HepG2 (cell line): ENCODE measurements at regions not wholly inside any gene's neighbourhood (a gene's known extent, or its start where the extent isn't known, plus 50 kb on each side); places are given as distances from the start of the nearest gene placed in this dataset.

Experiments used
- ATAC-seq: fragments of 200-7000 bp; cut with Tn5 transposase; 3 replicates; pipeline ENCODE4 v1.9.1; 2020; ENCODE audit warnings: mild to moderate bottlenecking, moderate library complexity
- BruUV-seq: library from RNA; stranded (reverse); fragments of 400-500 nt; replicated peaks from 2 replicates; lab custom pipeline; 2021; lab: Mats Ljungman, UMichigan
- CTCF ChIA-PET: fragments of 300-600 bp; formaldehyde crosslinking; extraction: SDS; loops from one replicate; lab custom pipeline; 2021; ENCODE audit warnings: low total read pairs, inconsistent platforms, low intra/inter-chr PET ratio; lab: Yijun Ruan, JAX
- POLR2A ChIA-PET: fragments of 350-600 bp; sonication (Branson Sonifier 250); formaldehyde crosslinking; loops from one replicate; lab custom pipeline; 2020; ENCODE audit warnings: antibody characterized with exemption, inconsistent platforms; lab: Yijun Ruan, JAX
- DNase-seq: peaks from one replicate; pipeline ENCODE4 v3.0.0-alpha.2; 2015; ENCODE audit warnings: low spot score
- FAIRE-seq: peaks from 3 replicates; lab custom pipeline; 2011; peaks lifted over from hg19 to GRCh38; lab: Jason Lieb, UNC
- H2AFZ ChIP-seq: one replicate; pipeline ENCODE4 v1.6.1; 2011; ENCODE audit warnings: low read length, inconsistent platforms
- H3K27ac ChIP-seq: fragments of 300-600 bp; 3 replicates; pipeline ENCODE4 v1.8.0; 2011; ENCODE audit warnings: mixed run types, mild to moderate bottlenecking, mixed read lengths, low read length, inconsistent platforms; ENCODE audit not compliant: insufficient read depth; ENCODE audit errors: extremely low read length
- H3K27me3 ChIP-seq, 2 experiments: fragments of 200-600 bp in 1 of 2; 2 replicates in 1 of 2; 3 replicates in 1 of 2; pipeline versions ENCODE4 v1.6.0 to v1.8.0; 2011; ENCODE audit warnings: low read length in 2 of 2, mild to moderate bottlenecking in 2 of 2, moderate library complexity in 2 of 2, inconsistent platforms in 1 of 2; ENCODE audit not compliant: insufficient read depth in 2 of 2, control insufficient read depth in 1 of 2
- H3K36me3 ChIP-seq, 2 experiments: fragments of 200-600 bp in 1 of 2; replicated peaks in 1 of 2; 2 replicates in 1 of 2; 3 replicates in 1 of 2; pipeline versions ENCODE4 v1.5.1 to v1.8.0; 2011; ENCODE audit warnings: low read length in 2 of 2, inconsistent platforms in 1 of 2; ENCODE audit not compliant: insufficient read depth in 2 of 2, control insufficient read depth in 1 of 2
- H3K4me1 ChIP-seq: 2 replicates; pipeline ENCODE4 v1.5.1; 2012; ENCODE audit warnings: low read length, inconsistent platforms; ENCODE audit not compliant: insufficient read depth
- H3K4me2 ChIP-seq: 2 replicates; pipeline ENCODE4 v1.6.0; 2011; ENCODE audit warnings: low read depth, low read length, inconsistent platforms
- H3K4me3 ChIP-seq, 3 experiments: fragments of 200-600 bp in 1 of 3; sonication (generic), shearing (Covaris generic) in 1 of 3; replicated peaks in 1 of 3; 2 replicates each; pipeline ENCODE4 v1.5.1; 2011 to 2016; ENCODE audit warnings: low read length in 3 of 3, inconsistent platforms in 2 of 3, low read depth in 2 of 3, mild to moderate bottlenecking in 2 of 3, control low read depth in 1 of 3, mixed read lengths in 1 of 3; ENCODE audit not compliant: insufficient read depth in 1 of 3
- H3K79me2 ChIP-seq: one replicate; pipeline ENCODE4 v1.6.1; 2011; ENCODE audit warnings: low read length, inconsistent platforms; ENCODE audit not compliant: insufficient read depth
- H3K9ac ChIP-seq: 2 replicates; pipeline ENCODE4 v1.6.0; 2011; ENCODE audit warnings: mild to moderate bottlenecking, low read depth, low read length, inconsistent platforms; ENCODE audit not compliant: insufficient read depth
- H3K9me3 ChIP-seq: 2 replicates; pipeline ENCODE4 v1.5.1; 2012; ENCODE audit warnings: mild to moderate bottlenecking, low read length
- H4K20me1 ChIP-seq: 2 replicates; pipeline ENCODE4 v1.6.0; 2011; ENCODE audit warnings: inconsistent platforms, mild to moderate bottlenecking, low read length, moderate library complexity; ENCODE audit not compliant: insufficient read depth
- ATF3 ChIP-seq: sonication (generic); formaldehyde crosslinking; IDR thresholded peaks from 2 replicates; pipeline ENCODE4 v1.4.0; 2020; ENCODE audit warnings: missing genetic modification reagents
- DBP ChIP-seq: sonication (generic); formaldehyde crosslinking; IDR thresholded peaks from 2 replicates; pipeline ENCODE4 v1.4.0; 2020; ENCODE audit warnings: missing genetic modification reagents; ENCODE audit errors: not compliant biosample characterization
- DR1 ChIP-seq: sonication (generic); formaldehyde crosslinking; IDR thresholded peaks from 2 replicates; pipeline ENCODE4 v1.8.0; 2021; ENCODE audit warnings: mild to moderate bottlenecking, missing genetic modification reagents, inconsistent platforms
- DRAP1 ChIP-seq: IDR thresholded peaks from 2 replicates; pipeline ENCODE4 v1.6.1; 2016; ENCODE audit warnings: missing genetic modification reagents, missing compliant biosample characterization
- ELF4 ChIP-seq: sonication (generic); formaldehyde crosslinking; IDR thresholded peaks from 2 replicates; pipeline ENCODE4 v1.5.0; 2020; ENCODE audit warnings: missing genetic modification reagents, mild to moderate bottlenecking, moderate library complexity, borderline replicate concordance
- FOXP1 ChIP-seq, 2 experiments: fragments of 450-650 bp in 1 of 2; IDR thresholded peaks; 2 replicates each; pipeline ENCODE4 v1.6.1; 2017 to 2018; ENCODE audit warnings: antibody characterized with exemption in 1 of 2
- GLMP ChIP-seq: sonication (generic); formaldehyde crosslinking; IDR thresholded peaks from 2 replicates; pipeline ENCODE4 v1.9.0; 2021; ENCODE audit warnings: missing genetic modification reagents, mild to moderate bottlenecking, borderline replicate concordance
- MED13 ChIP-seq: sonication (generic); formaldehyde crosslinking; IDR thresholded peaks from 2 replicates; pipeline ENCODE4 v1.5.0; 2020; ENCODE audit warnings: missing genetic modification reagents
- NBN ChIP-seq: fragments of 450-650 bp; conservative IDR thresholded peaks from 2 replicates; pipeline ENCODE4 v1.6.1; 2017
- PBX3 ChIP-seq: sonication (generic); formaldehyde crosslinking; IDR thresholded peaks from 2 replicates; pipeline ENCODE4 v1.8.1; 2023; ENCODE audit warnings: missing genetic modification reagents, inconsistent platforms, borderline replicate concordance
- SMARCE1 ChIP-seq: fragments of 450-650 bp; IDR thresholded peaks from 2 replicates; pipeline ENCODE4 v1.6.1; 2017; ENCODE audit warnings: borderline replicate concordance
- THAP8 ChIP-seq: sonication (generic); formaldehyde crosslinking; IDR thresholded peaks from 2 replicates; pipeline ENCODE4 v1.5.1; 2020; ENCODE audit warnings: missing genetic modification reagents, mild to moderate bottlenecking, borderline replicate concordance
- ZBTB26 ChIP-seq: IDR thresholded peaks from 2 replicates; pipeline ENCODE4 v1.6.1; 2016; ENCODE audit warnings: missing compliant biosample characterization, missing genetic modification reagents, borderline replicate concordance
- ZNF574 ChIP-seq: sonication (generic); formaldehyde crosslinking; IDR thresholded peaks from 2 replicates; pipeline ENCODE4 v1.4.0; 2020; ENCODE audit warnings: missing genetic modification reagents
- ZNF652 ChIP-seq: IDR thresholded peaks from 2 replicates; pipeline ENCODE4 v1.6.1; 2016; ENCODE audit warnings: low read depth, borderline replicate concordance
- WGBS: methylation state at CpG from one replicate; pipeline ENCODE4 v1.1.6; 2017; ENCODE audit warnings: low lambda C conversion rate; 5-methylcytosine and 5-hydroxymethylcytosine counted together
- in situ Hi-C: cut with HindIII; loops from 2 replicates; pipeline ENCODE4 v1.10.0; 2017; ENCODE audit warnings: low pct_unique_long_range_greater_than_20kb; ENCODE audit not compliant: extremely low pct_ligation_motif_present
- intact Hi-C: fragments of 100-400 bp; cut with micrococcal nuclease; formaldehyde crosslinking; loops from one replicate; pipeline ENCODE4 v1.10.0; 2022; ENCODE audit not compliant: unreplicated experiment

GRCh38 chr6:19699932-19700331 lies 137.2 kb upstream of the ID4 start (continued):
- no peak for TF ChIP-seq DR1 (CRISPR knock-in tag)

GRCh38 chr6:19705606-19706005 lies 131.6 kb upstream of the ID4 start:
- 0 out of 5 replicates have a peak, but pooled peaks cover 0 to 4% of the 10 kb centered on the region in 2 experiments for H3K27me3 ChIP-seq
- H3K9me3 ChIP-seq = no peaks in the 10 kb centered on the region
- no peak overlapping the region for H3K9ac ChIP-seq
- no peaks in the 10 kb centered on the region for H3K79me2 ChIP-seq
- H3K4me1 ChIP-seq = no peaks in the 10 kb centered on the region
- no peak for ATAC-seq
- H3K4me3 ChIP-seq = no peak overlapping the region
- H4K20me1 ChIP-seq = no peaks in the 10 kb centered on the region
- H3K36me3 ChIP-seq = no peaks in the 10 kb centered on the region
- H3K4me2 ChIP-seq = no peak overlapping the region
- BruUV-seq = no TSS peak
- in situ Hi-C loops (no loop called here), intact Hi-C loops (no loop called here)
- no peak overlapping the region for H2AFZ ChIP-seq
- FAIRE-seq = no peak
- ChIA-PET CTCF (no interaction called here), POLR2A (no interaction called here)
- DNase-seq = no peak
- WGBS = 43% methylated on average over 5 of the region's 5 CpGs
- no peak overlapping the region for H3K27ac ChIP-seq
- TF ChIP-seq THAP8 (no peak), GLMP (CRISPR knock-in tag) (no peak), NBN (no peak), ATF3 (no peak), SMARCE1 (no peak), ZNF574 (no peak), ZNF652 (no peak), ZBTB26 (CRISPR knock-in tag) (no peak), DBP (no peak), ELF4 (CRISPR knock-in tag) (no peak), FOXP1 (IDR thresholded peaks at IDR 0.05) (no peak), FOXP1 (CRISPR knock-in tag; IDR thresholded peaks at IDR 0.05) (no peak), MED13 (no peak), PBX3 (CRISPR knock-in tag) (no peak), DRAP1 (CRISPR knock-in tag) (no peak)
